UCSD-AML1 (cell line): ENCODE measurements at regions not wholly inside any gene's neighbourhood (a gene's known extent, or its start where the extent isn't known, plus 50 kb on each side); places are given as distances from the start of the nearest gene placed in this dataset.
"Not testable (repeated sequence)": the region's sequence is repeated elsewhere in the genome, so short reads cannot be mapped to it uniquely, and the experiment has no call there.

Source experiments
- DNase-seq: peaks from one replicate; lab custom pipeline; 2025; ENCODE audit not compliant: unreplicated experiment; lab: John Stamatoyannopoulos, UW

GRCh38 chr9:87359264-87359663 is 138.4 kb upstream of the DAPK1 start:
- DNase-seq = no peak

- no peak for DNase-seq
Measured at GRCh38 chr9:87359958-87360601, 137.6 kb upstream of the DAPK1 start.

GRCh38 chr9:87370049-87370685 is 127.5 kb upstream of the DAPK1 start:
- DNase-seq = no peak

- DNase-seq = no peak
Measured at GRCh38 chr9:87371795-87372355, 125.8 kb upstream of the DAPK1 start.

DNA sequence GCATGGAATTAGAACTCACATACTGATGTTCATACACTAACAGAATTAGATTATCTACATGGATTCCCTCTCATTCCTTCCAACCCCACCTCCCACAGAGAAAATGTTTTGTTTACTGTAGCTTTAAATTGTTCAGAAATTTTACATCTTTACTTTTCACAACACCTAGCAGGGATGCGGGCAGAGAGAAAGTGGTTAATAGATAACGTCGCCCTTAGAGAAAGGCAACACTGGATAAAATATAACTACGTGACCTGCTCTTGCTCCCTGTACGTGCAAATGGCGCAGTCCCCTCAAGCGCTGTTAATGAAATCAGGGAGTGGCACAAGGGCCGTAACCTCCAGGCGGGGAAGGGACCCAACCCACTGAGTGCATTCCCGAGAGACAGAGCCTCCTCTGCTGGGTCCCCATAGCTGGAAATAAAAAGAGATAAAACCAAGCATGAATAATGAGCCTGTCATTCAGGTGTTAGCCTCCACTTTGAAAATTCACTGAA is 125.3 kb upstream of the DAPK1 start:
- DNase-seq = no peak

- DNase-seq = not testable (repeated sequence)
Measured at GRCh38 chr9:87374023-87374919, 123.4 kb upstream of the DAPK1 start.

- no peak for DNase-seq
Measured at GRCh38 chr9:87375397-87376073, 122.1 kb upstream of the DAPK1 start.

DNA sequence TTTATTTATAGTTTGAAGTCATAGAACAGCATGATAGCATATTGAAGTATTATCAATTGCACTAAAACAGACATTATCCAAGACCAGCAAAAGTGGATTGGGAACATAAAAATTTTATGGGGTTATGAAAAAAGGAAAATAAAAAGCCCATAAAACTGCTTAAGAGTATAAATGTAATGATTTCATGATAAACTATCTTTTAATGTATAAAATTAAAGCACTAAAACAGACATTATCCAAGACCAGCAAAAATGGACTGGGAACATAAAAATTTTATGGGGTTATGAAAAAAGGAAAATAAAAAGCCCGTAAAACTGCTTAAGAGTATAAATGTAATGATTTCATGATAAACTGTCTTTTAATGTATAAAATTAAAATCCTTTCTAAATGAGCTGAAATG is 119.0 kb upstream of the DAPK1 start:
- no peak for DNase-seq

- DNase-seq = no peak
Measured at GRCh38 chr9:87379300-87379699, 118.4 kb upstream of the DAPK1 start.

DNA sequence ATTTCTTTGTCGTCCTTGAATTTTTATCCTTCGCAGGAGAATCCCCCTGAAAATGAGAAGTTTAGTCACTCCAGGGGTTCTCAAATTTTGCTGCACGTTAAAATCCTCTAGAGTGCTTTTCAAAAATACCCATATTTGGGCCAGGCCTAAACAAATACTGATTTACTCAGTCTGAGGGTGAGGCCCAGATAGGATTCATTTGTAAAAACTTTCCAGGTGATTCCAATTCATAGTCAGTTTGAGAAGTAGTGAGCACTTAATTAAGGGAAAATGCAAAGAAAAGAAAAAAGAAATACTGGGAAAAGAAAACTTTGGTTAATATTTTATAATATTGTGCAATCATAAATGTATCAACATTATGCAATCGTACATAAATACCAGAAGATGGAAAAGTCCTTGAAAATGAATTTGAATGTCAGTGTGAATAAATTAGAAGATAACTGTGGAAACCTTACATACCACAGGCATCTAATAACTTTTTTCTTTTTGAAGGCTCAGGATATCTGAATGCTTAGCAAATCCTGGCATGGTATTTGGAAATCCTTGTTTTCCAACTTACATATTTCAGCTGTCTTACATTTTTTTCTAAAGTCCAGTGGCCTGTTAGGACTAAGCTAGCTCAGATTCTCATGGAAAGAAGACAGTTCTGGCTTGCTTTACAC is 116.5 kb upstream of the DAPK1 start:
- no peak for DNase-seq

DNA sequence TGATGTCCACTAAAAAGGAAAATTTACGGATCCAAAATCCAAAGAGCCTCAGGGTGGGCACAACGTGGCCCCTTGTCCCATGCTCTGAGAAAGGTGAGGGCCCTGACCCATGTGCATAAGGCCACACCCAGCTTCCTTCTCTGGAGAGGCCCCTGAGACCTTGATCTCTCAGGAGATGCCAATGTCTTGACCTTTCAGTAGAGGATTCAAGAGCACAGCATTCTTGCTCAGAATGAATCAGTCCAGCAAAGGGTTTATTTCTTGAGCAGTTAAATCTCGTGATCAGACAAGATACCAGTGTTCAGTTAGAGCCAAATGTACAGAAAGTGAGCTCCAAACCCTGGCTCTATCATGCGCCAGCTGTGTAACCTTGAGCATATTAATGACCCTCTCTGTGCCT is 115.9 kb upstream of the DAPK1 start:
- DNase-seq = no peak

DNA sequence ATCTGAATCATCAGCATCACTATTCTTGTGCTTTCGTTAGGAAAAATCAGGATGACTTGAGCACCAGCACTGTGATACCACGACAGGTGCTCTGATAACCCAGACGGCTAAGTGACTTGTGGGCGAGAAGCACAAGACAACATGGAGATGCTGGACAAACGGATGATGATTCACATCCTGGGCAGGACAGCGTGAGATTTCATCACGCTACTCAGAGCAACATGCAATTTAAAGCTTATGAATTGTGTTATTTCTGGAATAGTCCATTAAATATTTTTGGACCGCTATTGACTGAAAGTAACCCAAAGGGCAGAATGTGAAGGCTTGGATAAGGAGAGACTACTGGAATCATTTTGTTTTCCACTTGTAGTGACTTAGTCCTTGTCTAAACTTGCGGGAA is 114.8 kb upstream of the DAPK1 start:
- no peak for DNase-seq

DNA sequence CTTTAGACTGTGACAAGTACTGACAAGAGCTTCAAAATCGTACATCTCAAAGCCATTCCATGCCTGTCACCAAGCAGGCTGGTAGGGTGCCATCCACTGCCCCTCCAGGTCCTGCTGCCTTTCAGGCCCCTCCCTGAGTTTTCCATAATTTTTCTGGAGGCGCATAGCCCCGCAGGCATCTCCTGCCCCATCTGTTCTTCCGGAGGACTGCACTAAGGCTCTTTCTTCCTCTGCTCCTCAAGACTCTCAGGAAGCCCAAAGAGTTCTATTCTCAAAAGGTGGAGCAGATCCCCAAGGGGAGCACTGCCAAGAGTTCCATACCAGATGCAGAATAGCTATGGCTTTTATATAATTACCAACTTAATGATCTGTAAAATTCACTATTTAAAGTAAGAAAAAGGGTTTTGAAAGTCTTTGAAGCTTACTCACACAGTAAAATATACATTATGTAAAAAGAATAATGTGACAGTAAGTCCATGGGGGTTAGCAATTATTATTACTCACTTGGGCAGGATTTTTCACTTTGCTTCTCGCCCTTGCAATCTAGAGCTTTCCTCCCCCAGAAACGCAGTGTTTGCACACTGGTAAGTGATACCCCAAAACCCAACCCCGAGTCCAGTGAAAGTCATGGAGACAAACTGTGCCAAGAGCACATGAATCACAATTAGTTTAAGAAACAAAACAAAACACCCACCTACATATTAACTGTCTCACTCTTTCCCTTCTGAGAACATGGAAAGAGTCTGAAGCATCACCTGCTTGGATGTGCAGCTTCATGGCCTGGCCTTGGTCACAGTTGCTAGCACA is 114.1 kb upstream of the DAPK1 start:
- no peak for DNase-seq

GRCh38 chr9:87386490-87387025 is 111.1 kb upstream of the DAPK1 start:
- DNase-seq = no peak

DNA sequence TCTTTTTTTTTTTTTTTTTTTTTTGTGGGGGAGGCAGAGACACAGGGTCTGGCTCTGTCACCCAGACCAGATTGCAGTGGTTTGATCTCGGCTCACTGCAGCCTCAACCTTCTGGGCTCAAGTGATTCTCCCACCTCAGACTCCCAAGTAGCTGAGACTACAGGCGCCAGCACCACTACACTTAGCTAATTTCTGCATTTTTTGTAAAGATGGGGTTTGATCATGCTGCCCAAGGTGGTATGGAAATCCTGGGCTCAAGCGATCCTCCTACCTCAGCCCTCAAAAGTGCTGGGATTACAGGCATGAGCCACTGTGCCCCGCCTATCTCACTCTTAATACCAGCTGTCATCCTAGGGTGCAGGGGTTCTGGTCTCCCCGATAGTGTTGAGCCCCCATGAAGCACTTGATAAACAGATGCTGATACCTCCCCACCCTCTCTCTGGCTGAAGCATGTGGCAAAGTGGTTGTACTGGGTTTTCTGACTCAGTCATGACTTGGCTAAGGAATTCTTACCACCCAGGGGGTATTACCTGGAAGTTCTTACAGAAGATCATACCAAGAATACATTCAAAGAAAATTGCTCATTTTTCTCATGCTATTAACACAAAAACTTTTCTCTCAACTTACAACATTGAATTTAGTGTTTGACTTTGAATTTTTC is 110.2 kb upstream of the DAPK1 start:
- no peak for DNase-seq

GRCh38 chr9:87388708-87389107 is 109.0 kb upstream of the DAPK1 start:
- not testable (repeated sequence) for DNase-seq

- no peak for DNase-seq
Measured at GRCh38 chr9:87389936-87390335, 107.7 kb upstream of the DAPK1 start.

- no peak for DNase-seq
Measured at GRCh38 chr9:87390361-87390760, 107.3 kb upstream of the DAPK1 start.

DNA sequence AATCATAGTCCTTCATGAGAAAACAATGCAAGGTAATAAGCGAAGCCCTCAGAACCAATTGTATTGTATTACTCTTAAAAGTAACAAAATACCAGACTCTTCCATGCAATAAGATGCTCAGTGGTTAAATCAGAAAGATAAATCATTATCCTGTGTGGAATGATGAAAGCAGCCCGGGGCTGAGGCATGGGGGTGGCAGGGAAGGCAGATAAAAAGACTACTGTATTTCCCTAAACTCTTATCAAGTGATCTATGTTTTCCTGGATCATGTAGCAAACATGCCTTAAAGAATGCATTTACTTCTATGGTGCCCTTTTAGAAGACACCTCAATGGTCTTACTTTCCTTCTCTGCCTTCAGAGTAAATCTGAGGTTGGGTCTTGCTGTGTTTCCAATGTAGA is 105.6 kb upstream of the DAPK1 start:
- DNase-seq = no peak
